ENCODE measurements at regions not wholly inside any gene's neighbourhood (a gene's known extent, or its start where the extent isn't known, plus 50 kb on each side); places are given as distances from the start of the nearest gene placed in this dataset.

- no peak overlapping the region for H2AFZ ChIP-seq (ENCODE audit: low read length)
- H3K4me2 ChIP-seq (ENCODE audit: low read length) = no peak overlapping the region
Observed at GRCh38 chr5:39698838-39699560, 274.2 kb upstream of the DAB2 start.

GRCh38 chr5:39697881-39698280 lies 273.1 kb upstream of the DAB2 start:
- TF ChIP-seq EZH2 (IDR thresholded peaks at IDR 0.05; ENCODE audit: borderline replicate concordance, low read length) = no peak
- TF ChIP-seq, protein P1, sequence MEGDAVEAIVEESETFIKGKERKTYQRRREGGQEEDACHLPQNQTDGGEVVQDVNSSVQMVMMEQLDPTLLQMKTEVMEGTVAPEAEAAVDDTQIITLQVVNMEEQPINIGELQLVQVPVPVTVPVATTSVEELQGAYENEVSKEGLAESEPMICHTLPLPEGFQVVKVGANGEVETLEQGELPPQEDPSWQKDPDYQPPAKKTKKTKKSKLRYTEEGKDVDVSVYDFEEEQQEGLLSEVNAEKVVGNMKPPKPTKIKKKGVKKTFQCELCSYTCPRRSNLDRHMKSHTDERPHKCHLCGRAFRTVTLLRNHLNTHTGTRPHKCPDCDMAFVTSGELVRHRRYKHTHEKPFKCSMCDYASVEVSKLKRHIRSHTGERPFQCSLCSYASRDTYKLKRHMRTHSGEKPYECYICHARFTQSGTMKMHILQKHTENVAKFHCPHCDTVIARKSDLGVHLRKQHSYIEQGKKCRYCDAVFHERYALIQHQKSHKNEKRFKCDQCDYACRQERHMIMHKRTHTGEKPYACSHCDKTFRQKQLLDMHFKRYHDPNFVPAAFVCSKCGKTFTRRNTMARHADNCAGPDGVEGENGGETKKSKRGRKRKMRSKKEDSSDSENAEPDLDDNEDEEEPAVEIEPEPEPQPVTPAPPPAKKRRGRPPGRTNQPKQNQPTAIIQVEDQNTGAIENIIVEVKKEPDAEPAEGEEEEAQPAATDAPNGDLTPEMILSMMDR (IDR thresholded peaks at IDR 0.05; ENCODE audit: low read length) = no peak
- H3K4me3 ChIP-seq (ENCODE audit: low read depth, low read length, poor library complexity, severe bottlenecking) = no peak overlapping the region
- H3K79me2 ChIP-seq (ENCODE audit: insufficient read depth, low read length) = no peaks in the 10 kb centered on the region
- H3K27ac ChIP-seq (ENCODE audit: low read depth, low read length, poor library complexity, severe bottlenecking) = no peak overlapping the region
- H3K27me3 ChIP-seq (ENCODE audit: insufficient read depth, low read length) = no peaks in the 10 kb centered on the region
- no peaks in the 10 kb centered on the region for H3K4me1 ChIP-seq (ENCODE audit: insufficient read depth, low read length, severe bottlenecking)
- no peak overlapping the region for H2AFZ ChIP-seq (ENCODE audit: low read length)
- no peaks in the 10 kb centered on the region for H4K20me1 ChIP-seq (ENCODE audit: insufficient read depth, low read length)
- no peak overlapping the region for H3K4me2 ChIP-seq (ENCODE audit: low read length)
- no peak overlapping the region for H3K9ac ChIP-seq (ENCODE audit: low read length)
- no peaks in the 10 kb centered on the region for H3K9me3 ChIP-seq (ENCODE audit: low read length)
- H3F3A ChIP-seq (ENCODE audit: insufficient read depth, low read length) = no peaks in the 10 kb centered on the region
- H3K36me3 ChIP-seq (ENCODE audit: insufficient read depth, low read length) = no peaks in the 10 kb centered on the region
- no peaks in the 10 kb centered on the region for H3K9me2 ChIP-seq (ENCODE audit: low read depth, low read length)

More at GRCh38 chr5:39698838-39699560, 274.2 kb upstream of the DAB2 start:
- H3K27ac ChIP-seq (ENCODE audit: low read depth, low read length, poor library complexity, severe bottlenecking) = no peak overlapping the region
- no peaks in the 10 kb centered on the region for H3K9me3 ChIP-seq (ENCODE audit: low read length)
- H3K4me1 ChIP-seq (ENCODE audit: insufficient read depth, low read length, severe bottlenecking) = no peaks in the 10 kb centered on the region
- H3K9me2 ChIP-seq (ENCODE audit: low read depth, low read length) = no peaks in the 10 kb centered on the region
- H3K27me3 ChIP-seq (ENCODE audit: insufficient read depth, low read length) = no peaks in the 10 kb centered on the region
- no peaks in the 10 kb centered on the region for H3F3A ChIP-seq (ENCODE audit: insufficient read depth, low read length)
- TF ChIP-seq EZH2 (IDR thresholded peaks at IDR 0.05; ENCODE audit: borderline replicate concordance, low read length) = no peak
- TF ChIP-seq, protein P1 (IDR thresholded peaks at IDR 0.05; ENCODE audit: low read length) = no peak
- H3K9ac ChIP-seq (ENCODE audit: low read length) = no peak overlapping the region
- no peaks in the 10 kb centered on the region for H4K20me1 ChIP-seq (ENCODE audit: insufficient read depth, low read length)
- H3K79me2 ChIP-seq (ENCODE audit: insufficient read depth, low read length) = no peaks in the 10 kb centered on the region
- no peaks in the 10 kb centered on the region for H3K36me3 ChIP-seq (ENCODE audit: insufficient read depth, low read length)
- no peak overlapping the region for H3K4me3 ChIP-seq (ENCODE audit: low read depth, low read length, poor library complexity, severe bottlenecking)

DNA sequence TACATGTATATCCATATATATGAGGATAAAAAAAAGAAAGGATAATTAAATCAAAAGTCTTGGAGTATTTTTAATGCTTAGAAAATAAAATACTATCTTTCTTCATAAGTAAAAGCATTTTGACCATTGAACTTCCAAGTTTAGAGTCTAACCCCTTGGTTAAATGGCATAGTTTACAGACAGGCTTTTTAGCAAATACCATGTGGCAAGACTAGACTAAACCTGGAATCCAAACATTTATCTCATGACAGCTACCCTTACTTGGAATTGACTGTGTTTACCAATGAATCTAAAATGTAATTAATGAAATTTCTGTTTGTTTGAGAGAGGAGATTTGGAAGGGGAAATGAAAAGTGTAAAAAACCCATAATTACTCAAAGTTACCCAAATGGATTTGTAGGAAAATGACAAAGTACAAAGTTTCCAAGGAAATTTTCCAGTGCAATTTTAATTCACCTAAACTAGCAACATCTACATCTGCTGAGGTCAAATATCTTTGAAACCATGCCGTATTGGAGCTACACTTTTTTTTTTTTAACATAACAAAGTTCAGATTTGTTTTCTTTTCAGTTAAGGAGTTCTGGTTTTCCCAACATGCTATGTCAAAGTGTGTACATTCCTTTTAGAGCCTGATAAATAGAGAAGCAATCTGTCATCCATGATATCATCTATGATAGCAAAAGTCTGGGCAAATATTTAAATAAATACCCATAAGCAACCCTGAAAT lies 272.1 kb upstream of the DAB2 start:
- Histone ChIP-seq H3K4me3 (ENCODE audit: low read depth, low read length, poor library complexity, severe bottlenecking) (no peak overlapping the region), H2AFZ (ENCODE audit: low read length) (no peak overlapping the region), H3K36me3 (ENCODE audit: insufficient read depth, low read length) (no peaks in the 10 kb centered on the region), H3K9me3 (ENCODE audit: low read length) (no peaks in the 10 kb centered on the region), H3K27me3 (ENCODE audit: insufficient read depth, low read length) (no peaks in the 10 kb centered on the region), H3F3A (ENCODE audit: insufficient read depth, low read length) (no peaks in the 10 kb centered on the region), H3K9me2 (ENCODE audit: low read depth, low read length) (no peaks in the 10 kb centered on the region), H3K27ac (ENCODE audit: low read depth, low read length, poor library complexity, severe bottlenecking) (no peak overlapping the region), H3K4me1 (ENCODE audit: insufficient read depth, low read length, severe bottlenecking) (no peaks in the 10 kb centered on the region), H3K9ac (ENCODE audit: low read length) (no peak overlapping the region), H3K79me2 (ENCODE audit: insufficient read depth, low read length) (no peaks in the 10 kb centered on the region), H4K20me1 (ENCODE audit: insufficient read depth, low read length) (no peaks in the 10 kb centered on the region), H3K4me2 (ENCODE audit: low read length) (no peak overlapping the region)
- TF ChIP-seq, protein P1 (IDR thresholded peaks at IDR 0.05; ENCODE audit: low read length) = no peak
- no peak for TF ChIP-seq EZH2 (IDR thresholded peaks at IDR 0.05; ENCODE audit: borderline replicate concordance, low read length)
